Activated T-cell treated with anti-CD3 and anti-CD28 coated beads, Interleukin-2, amount 50 U/mL, for 48 hours (primary cell): ENCODE measurements at regions not wholly inside any gene's neighbourhood (a gene's known extent, or its start where the extent isn't known, plus 50 kb on each side); places are given as distances from the start of the nearest gene placed in this dataset.

ENCODE experiments used
- DNase-seq, 2 experiments: peaks; one replicate each; pipeline ENCODE4 v3.0.0-alpha.2; 2020

DNA sequence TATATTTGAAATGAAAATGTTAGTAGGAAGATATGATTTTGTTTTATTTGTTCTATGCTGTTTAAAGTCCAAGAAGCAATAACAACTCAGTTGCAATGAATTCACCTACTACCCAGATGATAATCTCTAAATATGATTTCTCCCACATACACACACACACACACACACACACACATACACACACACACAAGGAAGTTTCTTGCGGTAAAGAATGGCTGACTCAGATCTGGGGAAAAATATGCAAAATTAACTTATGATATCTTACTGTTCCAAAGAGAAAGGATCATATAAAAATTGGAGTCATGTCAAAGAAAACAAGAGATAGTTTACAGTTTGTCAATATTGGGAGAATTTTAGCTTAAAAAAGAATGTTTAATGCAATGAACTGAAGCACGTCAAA, 456.7 kb downstream of the SLC16A7 start:
- DNase-seq = no peak

DNA sequence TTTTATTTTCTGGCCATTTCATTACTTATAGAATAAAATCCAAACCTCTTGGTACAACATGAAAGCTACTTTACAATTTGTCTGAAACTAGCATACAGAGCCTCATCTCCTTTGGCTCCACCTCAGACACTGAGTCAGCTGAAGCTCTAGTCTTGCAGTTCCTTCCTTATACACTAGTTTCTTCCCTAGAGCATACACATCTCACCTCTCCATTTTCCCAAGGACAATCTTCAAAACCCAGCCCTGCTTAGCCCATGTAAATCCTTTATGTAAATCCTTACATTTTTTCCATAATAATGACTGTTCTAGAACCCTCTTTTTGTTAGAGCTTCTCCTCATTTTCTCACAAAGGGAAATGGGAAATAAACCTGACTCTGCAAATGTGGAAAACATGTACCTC, 463.4 kb downstream of the SLC16A7 start:
- DNase-seq = no peak

DNA sequence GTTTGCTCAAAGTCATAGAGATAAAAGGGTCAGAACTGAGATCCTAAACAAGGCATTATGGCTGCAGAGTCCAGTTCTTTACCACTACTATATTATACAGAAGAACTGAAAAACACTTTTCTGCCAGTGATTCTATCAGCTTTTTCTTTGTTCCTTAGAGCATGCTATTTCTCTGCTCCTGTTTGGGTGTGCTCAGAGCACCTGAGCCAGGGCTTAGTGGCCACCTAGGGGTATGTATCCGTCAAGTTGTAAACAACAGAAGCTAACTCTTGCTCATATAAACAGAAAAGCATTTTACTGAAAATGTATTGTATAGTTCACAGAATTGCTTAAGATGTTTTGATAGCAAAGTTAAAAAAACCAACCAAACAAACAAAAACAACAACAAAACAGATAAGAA, 470.8 kb downstream of the SLC16A7 start:
- no peak for DNase-seq

DNA sequence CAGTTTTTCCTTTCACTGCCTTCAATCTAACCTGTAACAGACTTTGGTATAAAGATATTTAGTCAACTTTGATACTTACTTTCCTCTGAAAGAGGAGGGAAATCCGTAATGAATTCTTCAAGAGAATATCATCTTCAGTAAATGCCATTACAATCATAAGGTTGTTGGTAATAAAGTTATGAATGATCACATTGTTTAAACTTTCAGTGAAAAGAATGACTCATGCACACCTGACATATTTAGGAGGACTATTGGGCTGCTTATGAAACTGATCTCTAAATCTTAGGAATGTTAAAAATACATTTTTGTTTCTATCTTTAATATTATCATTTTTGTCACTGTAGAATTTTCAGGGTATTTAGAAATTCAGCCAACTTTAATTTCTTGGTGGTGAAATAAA, 474.7 kb downstream of the SLC16A7 start:
- DNase-seq = no peak

DNA sequence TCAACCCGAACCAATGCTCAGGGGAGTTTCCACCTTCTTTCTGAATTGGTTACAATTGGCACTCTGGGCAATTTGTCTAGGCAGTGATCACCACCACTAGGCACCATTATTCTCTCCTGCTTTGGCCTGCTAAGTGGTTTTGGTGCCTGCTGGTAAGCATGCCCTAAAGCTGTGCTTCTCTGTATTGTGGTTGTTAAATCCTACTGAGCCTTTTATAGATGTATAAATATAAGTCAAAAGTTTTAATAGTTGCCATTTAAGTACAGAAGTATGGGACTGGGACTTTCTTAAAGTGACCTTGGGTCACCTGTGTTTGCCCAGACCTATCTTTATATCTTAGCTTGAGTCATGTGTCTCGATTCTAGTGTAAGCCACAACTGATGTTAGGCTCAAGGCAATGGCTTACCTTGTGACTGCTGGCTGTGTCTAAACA, 475.9 kb downstream of the SLC16A7 start:
- DNase-seq = no peak

DNA sequence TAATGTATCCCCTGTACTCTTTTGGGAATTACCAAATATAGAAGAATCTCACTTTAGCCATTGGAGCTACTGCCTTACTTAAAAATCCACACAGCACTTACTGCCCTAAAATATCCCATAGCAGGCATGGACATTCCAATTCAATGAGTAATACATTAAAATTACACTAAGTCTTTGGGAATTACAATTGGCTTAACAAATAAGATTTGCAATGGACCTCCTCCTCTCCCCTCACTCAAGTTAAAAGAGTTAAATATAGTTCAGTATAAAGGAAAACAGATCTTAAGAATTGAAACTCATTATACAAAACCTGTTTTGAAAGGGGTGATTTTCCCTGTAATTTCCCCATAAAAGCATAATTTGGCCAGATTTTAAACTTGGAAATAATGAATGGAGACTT, 477.1 kb downstream of the SLC16A7 start:
- no peak for DNase-seq

DNA sequence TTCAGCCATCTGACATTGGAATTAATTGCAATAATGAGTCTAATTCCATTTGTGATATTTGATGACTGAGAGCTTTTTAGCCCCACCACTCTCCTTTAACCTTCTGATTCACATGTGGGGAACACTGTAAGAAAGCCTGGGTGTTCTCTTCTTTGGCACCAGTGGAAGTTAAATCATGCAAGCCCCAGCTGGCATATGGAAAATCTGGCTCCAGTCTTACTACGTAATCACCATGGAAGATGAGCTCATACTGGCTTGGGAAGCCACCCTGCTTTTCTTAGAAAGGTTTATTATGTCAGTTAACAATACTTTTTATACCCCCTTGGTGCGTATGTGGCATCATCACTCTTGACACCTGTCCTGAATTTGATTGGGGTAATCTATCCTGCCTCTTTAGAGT, 479.3 kb downstream of the SLC16A7 start:
- DNase-seq = no peak

DNA sequence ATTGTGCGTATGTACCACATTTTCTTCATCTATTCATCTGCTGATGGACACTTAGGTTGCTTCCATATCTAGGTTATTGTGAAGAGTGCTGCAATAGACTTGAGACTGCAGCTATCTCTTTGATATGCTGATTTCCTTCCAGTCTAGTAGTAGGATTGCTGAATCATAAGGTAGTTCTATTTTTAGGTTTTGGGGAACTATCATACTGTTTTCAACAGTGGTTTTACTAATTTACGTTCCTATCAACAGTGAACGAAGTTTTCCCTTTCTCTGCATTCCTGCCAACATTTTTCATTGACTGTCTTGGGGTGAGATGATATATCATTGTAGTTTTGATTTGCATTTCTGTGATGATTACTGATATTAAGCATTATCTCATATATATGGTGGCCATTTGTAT, 482.2 kb downstream of the SLC16A7 start:
- no peak for DNase-seq

DNA sequence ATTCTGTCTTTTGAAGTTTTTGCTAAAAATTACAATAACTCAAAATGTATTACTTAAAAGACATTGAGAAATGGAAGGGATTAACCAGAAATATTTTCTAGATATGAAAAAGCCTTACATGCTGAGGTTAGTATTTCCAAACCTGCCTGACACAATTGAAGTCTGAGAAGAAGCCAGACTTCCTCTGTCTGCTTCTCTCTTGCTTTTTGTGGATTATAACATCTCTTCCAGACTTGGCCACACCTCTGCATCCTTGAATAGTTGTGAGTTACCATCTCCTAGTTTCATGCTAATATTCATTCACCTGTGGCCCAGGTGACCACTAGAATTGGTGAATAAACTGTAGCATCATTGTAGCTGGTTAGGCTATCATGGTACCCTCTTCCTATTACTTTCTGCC, 497.6 kb downstream of the SLC16A7 start:
- no peak for DNase-seq

DNA sequence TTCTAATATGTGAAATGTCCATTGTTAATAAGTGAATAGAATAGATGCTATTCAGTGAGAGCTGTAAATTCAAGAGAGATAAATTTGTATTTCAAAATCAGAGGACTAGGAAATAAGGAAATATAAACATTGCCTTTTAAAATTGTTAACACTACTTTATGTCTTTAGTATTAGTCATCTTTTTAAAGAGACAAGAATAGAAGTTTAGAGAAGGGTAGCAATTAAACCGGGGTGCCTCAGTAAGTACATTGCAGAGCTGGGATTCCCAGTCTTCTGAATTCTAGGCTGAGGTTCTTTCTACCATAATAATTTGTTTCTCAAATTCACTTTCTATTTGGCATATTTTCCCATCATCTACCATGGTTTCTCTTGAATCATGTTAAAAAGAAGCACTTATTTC, 498.6 kb downstream of the SLC16A7 start:
- no peak for DNase-seq

DNA sequence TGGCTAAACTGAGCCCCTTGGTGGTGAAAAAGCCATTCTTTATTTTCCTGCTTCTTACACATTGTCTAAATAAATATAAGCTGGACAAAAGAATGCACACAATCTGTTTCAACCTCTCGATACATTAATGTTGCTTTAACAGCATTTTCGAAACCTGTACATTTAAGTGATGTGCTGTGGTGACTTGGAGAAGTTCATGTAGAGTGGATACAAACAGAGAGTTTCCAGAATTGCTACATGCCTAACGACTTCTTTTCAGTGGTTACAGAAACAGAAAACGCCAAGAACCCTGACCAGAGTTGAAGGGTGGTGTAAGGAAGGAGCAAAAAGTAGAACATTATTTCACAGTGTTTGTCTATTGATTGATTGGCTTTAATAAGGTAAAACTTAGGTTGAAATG, 500.9 kb downstream of the SLC16A7 start:
- DNase-seq = no peak

DNA sequence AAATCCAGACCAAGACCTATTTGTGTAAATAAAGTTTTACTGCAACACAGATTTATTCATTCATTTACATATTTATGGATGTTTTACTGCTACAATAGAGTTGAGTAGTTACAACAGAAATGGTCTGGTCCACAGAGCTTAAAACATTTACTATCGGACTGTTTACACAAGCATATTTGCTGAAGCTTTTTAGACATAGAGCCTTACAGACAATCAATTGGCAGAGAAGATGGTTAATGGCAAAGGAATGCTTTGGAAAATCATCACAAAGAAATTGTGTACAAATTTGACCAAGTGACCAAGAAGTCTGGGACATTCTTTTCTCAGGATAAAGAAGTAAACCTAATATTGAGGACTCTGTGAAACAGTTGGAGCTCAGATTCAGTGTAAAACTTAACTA, 504.3 kb downstream of the SLC16A7 start:
- DNase-seq = no peak

DNA sequence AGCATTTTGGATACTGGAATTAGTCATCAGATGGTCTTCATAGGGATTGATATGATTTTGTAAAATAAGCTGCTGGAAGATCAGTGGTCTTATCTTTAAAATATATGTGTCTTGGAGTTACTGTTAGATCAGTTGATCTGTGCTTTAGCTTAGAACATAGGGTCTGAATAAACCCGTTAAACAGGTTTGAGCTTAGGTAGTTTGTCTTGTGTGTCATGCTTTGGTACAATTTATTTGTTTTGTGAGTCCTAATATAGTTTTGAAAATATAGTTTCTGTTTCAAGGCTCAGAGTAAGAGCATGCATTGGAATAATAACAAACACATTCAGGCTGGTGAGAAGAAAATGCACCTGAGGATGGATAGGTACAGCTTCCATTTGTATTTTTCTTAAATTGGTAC, 505.0 kb downstream of the SLC16A7 start:
- DNase-seq = no peak

DNA sequence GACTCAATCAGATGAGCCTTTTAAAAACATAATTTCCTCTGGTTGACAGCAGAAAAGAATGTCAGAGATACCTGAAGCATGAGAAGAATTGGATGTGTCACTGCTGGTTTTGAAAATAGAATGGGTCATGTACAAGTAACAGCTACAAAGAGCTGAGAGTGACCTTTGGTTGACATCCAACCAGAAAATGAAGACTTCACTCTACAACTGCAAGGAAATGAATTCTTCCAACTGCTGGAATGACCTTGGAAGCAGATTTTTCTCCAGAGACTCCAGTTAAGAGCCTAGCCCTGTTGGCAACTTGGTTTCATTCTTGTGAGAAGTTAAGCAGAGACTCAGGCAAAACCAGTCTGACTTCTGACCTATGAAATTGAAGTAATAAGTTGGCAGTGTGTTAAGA, 505.9 kb downstream of the SLC16A7 start:
- DNase-seq = no peak

DNA sequence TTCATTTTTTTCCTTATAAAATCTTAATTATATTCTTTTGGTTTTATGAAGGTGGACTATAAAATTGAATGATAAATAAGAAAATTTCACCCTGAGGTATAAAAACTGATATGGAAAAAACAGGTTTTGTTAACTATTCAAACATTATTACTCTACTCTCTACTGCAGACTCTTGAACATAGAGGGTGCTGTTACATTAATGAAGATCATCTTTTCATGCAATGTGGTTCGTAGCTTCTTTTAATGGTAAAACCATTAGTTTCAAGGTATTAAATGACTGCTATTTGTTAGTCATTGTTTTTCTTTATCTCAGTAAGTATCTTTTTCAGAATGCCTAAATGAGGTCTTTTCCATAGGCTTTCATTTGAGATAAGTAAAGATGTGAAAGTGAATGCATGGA, 510.4 kb downstream of the SLC16A7 start:
- no peak for DNase-seq

DNA sequence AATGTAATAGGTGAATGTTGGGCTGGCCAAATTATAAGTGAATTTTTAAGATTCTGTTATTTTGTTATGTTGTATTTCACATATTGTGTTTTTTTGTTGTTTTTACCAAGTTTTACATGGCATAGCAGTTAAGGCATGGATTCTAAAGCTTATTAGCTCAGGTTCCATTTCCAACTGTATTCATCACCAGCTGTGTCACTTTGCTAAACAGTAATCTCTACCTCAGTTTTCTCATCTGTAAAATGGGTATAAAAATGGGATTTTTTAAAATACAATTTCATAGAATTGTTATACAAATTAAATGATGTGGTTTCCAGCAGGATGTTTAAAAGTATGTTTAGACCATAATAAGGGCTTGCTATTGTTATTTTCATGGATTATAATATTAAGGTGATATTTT, 512.2 kb downstream of the SLC16A7 start:
- DNase-seq = no peak

DNA sequence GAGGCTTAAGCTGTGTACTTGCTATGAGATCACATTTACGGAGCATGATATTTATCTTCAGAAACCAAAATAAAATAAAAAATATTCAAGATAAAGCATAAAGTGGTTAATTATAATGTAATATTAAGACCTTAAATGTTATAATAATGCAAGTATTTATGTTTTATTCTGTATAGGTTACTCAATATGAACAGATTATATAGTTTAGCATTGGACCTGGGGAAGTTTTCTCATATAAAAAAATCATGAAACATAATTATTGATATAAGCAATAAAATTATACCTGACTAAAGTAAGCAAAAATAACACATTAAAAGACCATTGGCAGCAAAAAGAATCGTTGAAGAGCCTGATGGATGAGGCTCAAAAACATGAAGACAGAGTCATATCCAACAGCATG, 516.2 kb downstream of the SLC16A7 start:
- no peak for DNase-seq

DNA sequence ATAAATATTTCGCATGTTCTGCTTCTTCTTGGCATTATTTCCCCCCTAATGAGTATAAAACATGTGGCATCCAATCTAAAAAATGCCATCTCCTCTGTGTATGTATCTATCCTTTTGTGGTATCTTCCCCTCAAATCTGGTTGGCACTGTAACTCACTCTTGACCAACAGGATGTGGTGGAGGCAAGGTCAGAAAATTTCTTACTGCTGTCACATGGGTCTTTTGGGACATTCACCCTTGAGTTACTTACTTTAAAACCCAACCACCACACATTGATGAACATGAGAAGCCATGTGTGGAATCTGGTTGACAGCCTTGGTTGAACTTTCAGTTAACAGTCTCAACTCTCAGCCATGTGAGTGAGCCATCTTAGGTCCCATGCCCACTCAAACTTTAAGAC, 516.9 kb downstream of the SLC16A7 start:
- DNase-seq = no peak

DNA sequence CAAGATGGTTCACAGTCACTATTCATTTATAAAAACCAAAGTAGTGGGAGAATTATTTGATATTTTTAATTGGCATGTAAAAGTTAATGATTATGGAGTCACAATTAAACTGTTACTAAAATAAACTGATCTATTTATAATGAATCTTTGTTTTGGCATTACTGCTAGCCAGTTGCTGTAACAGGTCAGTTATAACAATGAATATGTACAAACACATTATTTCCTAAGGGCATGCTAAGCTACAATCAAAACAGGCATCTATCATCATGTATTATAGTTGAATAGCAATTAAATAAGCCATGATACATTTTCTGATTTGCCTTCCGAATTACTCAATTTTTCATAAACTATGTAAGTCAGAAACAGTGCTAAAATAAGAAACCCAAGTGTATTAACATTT, 518.3 kb downstream of the SLC16A7 start:
- no peak for DNase-seq

DNA sequence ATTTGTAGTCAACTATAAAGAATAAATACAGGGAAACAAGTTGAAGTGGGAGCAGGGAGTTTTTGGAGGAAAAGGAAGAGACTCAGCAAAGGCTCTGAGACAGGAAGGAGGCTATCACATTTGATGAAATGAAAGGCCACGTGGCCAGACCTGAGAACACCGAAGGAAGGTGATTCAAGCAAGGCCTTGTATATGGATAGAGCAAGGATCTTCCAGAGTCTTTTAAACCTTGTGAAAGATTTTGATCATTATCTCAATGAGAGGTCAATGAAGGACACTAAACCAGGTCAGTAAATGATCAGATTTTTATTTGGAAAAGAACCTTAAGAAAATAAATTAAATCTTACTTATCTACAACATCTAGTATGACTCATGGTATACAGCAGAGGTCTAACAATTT, 523.5 kb downstream of the SLC16A7 start:
- DNase-seq = no peak

DNA sequence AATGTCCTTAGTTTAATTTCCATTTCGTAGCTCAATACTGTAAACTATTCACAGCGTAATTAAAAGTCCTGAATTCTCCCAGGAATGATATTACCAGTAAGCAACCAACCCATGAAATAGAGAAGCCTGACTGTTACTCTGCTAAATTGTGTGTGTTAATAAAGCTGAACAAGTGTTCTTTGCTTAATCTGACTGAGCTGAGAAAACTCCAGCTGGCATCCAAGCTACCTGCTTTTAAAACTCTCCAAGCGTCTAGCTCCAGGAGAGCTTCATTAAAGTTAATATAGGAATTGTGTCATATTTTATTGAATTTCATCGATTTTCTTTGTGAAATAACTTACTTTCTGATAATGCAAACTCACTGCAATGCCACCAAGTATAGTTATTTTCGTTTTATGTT, 524.4 kb downstream of the SLC16A7 start:
- no peak for DNase-seq

DNA sequence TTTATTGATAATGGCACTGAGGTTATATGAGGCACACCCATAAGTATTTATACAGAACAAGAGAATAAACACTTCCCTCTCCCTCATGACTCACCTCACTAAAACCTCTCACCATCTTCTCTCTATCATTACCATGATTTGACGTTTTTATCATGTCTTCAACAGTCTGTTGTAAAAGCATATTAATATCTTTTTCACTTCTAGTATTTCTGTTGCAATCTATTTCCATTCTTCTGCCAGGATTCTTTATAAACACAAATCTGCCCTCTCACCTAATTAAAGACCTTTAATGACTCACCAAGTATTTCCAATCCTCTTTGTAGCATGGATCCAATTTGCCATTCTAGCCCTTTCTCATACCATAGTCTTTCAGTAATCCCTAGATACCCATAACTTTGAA, 527.7 kb downstream of the SLC16A7 start:
- DNase-seq = no peak

DNA sequence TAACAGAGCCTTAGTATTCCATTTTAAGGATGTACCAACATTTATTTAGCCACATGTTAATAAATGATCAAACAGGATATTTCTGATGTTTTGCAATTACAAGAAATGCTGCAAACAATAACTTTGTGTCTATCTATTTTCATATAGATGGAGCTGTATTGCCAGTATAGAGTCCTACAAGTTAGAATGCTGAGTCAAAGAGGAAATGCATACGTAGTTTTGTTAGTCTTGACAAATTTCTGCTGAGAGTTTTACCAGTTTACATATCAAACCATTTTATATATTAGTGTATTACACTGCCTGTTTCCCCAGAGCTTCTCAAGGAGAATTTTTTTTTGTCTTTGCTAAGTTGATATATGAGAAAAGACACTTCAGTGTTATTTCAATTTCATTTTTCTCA, 541.7 kb downstream of the SLC16A7 start:
- DNase-seq = no peak

DNA sequence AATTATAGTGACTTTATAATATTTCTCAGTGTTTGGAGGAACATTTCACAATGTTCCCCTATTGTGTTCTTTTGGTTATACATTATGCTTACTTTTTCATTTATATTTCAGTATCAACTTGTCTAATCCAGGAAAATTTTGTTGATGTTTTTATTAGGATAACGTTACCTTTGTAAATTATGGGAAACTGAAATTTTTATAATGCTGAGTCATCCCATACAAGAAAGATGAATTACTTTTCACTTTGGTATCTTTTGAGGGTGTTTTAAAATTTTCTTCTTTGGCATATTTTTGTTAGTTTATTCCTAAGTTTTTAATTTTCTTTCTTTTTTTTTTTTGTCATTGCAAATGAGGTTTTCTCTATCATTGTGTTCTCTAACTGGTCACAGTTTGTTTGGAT, 542.7 kb downstream of the SLC16A7 start:
- DNase-seq = no peak

DNA sequence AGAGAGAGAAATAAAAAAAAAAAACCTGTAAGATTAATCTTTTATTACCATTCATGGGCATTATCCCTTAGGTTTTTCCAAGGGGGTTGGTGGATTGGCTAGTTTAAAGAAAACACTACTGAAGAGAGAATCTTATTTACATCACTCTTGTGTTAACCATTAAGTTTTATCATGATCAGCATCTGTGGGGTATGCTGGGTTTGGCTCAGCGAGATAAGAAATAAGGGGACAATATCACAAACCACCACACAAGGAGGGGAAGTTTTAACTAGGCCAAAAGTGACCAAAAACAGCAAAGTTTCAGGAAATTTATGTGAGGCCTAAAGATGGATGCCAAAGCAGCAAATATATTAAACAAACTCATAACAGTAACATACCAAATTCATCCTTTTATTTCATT, 548.6 kb downstream of the SLC16A7 start:
- DNase-seq = no peak

DNA sequence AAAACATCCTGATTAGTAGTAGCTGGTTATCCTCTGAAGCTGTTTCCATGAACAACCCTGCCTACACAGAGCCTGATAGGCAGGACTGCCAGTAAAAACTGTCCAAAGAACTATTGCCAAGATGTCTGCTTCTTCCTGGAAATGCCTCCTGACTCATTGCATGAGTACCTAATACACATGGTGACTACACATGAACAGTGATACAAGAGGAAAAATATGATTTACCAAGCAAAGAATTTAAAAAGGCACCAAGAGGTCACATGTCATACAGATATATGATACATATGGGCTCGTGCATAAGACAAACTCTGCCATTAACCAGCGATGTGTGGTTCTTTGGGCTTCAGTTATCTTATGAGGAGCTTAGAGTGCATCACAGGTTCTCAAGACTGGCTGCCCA, 552.3 kb downstream of the SLC16A7 start:
- DNase-seq = no peak
